SU-DHL-6 (cell line): ENCODE measurements at regions not wholly inside any gene's neighbourhood (a gene's known extent, or its start where the extent isn't known, plus 50 kb on each side); places are given as distances from the start of the nearest gene placed in this dataset.

Experiments used
- EZH2phosphoT487 ChIP-seq: fragments of 200-600 bp; sonication (generic), shearing (Covaris generic); conservative IDR thresholded peaks from 2 replicates; pipeline ENCODE4 v1.6.1; 2018; ENCODE audit warnings: mild to moderate bottlenecking, antibody characterized with exemption, low read length, moderate library complexity, mixed read lengths
- TF ChIP-seq, protein P1 (sequence below): fragments of 200-600 bp; sonication (generic); IDR thresholded peaks from one replicate; pipeline ENCODE4 v1.5.1; 2017; ENCODE audit warnings: antibody characterized with exemption, mild to moderate bottlenecking, low read length, moderate library complexity; ENCODE audit not compliant: insufficient read depth, poor library complexity, severe bottlenecking

DNA sequence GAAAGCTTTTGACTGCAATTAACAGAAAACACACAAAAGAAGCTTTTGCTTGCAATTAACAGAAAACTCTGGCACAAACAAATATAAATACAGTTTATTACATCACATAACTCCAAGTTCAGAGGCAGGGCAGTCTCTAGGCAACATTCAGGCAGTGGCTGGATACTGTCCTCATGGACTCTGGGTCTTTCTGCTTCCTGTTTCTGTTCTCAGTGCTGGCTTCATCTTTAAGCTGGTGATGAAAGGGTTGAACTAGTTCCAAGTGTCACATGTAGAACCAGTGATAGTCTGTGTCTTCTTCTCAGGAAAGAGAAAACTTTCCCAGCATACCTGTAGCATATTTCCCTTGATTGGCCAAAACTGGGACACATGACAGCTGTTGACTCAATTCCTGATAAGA lies 222.6 kb upstream of the GLRA1 start:
- TF ChIP-seq, protein P1, sequence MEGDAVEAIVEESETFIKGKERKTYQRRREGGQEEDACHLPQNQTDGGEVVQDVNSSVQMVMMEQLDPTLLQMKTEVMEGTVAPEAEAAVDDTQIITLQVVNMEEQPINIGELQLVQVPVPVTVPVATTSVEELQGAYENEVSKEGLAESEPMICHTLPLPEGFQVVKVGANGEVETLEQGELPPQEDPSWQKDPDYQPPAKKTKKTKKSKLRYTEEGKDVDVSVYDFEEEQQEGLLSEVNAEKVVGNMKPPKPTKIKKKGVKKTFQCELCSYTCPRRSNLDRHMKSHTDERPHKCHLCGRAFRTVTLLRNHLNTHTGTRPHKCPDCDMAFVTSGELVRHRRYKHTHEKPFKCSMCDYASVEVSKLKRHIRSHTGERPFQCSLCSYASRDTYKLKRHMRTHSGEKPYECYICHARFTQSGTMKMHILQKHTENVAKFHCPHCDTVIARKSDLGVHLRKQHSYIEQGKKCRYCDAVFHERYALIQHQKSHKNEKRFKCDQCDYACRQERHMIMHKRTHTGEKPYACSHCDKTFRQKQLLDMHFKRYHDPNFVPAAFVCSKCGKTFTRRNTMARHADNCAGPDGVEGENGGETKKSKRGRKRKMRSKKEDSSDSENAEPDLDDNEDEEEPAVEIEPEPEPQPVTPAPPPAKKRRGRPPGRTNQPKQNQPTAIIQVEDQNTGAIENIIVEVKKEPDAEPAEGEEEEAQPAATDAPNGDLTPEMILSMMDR: no peak
- no peak for TF ChIP-seq EZH2phosphoT487
